Cerebellar cortex (tissue), 1 donor: ENCODE measurements at regions not wholly inside any gene's neighbourhood (a gene's known extent, or its start where the extent isn't known, plus 50 kb on each side); places are given as distances from the start of the nearest gene placed in this dataset.
A peak's percentile ranks its signal among the peaks of the same experiment; 100 is the strongest.

Experiments
- DNase-seq: peaks from one replicate; pipeline ENCODE4 v3.0.0-alpha.2; 2015; ENCODE audit warnings: low spot score

DNA sequence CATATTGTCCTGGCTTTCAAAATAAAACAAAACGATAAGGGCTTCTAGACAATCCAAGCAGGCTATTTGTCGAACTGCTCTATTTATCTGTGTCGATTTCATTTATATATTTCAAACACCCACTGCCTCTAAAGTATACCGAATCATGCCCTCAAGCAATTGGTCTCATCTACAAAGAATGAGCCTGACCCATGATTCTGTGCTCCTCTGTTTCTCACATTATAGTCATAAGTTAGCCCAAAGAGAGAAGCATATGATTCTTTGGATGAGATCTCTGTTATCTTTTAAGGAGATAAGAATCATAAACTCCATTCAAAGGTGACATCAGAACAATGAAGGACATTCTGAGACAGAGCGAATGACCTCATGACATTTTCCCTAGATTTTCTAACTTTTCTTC lies 191.1 kb downstream of the MAP2K6 start:
- DNase-seq, result no peak

DNA sequence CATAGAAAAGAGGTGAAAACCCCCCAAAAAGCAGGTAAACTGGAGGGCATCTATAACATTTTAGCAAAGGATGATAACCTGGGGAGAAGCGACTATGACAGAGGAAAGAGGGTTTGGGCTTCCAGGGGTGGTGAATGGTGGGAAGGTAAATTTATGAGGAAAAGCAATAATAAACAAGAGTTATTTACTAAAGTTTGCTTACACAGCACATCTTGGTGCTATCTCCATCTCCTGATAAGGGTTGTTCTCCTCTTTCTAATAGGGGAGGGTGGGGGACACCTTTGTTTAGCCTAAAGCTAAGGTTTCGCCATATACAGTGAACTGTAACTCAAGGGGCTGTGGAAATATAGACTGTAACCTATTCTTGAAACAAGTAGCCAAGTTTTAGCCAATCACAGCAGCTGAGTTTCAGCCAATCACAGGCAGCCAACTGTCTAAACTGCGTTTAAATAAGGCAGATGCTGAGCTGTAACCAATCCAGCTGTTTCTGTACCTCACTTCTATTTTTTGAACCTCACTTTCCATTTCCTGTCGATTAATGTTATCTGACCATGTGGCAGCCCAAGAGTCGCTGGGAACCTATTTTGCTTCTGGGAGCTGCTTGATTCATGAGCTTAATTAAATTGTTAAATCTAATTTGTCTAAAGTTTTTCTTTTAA lies 191.8 kb downstream of the MAP2K6 start:
- DNase-seq, result peak; percentile 82

GRCh38 chr17:69607162-69607834 lies 192.8 kb downstream of the MAP2K6 start:
- peak; percentile 86 for DNase-seq

DNA sequence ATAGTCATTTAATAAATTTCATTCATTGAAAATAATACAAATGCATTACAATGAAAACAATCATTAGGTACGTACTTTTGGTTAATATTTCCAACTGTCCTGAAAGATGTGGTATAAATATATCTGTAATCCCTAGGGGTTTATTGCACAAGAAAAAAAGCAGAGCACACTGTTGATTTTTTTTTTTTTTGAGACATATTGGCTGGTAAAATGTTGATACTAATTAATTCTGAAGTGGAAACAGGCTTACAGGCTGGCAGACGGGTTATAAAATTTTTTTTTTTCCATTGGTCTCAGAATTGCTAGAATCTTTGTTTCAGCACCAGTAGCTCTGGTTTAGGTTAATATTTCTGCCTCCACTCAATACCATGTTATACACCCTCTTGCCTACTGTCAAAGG lies 193.6 kb downstream of the MAP2K6 start:
- DNase-seq, result no peak

- no peak for DNase-seq
Measured at GRCh38 chr17:69608808-69609472, 194.4 kb downstream of the MAP2K6 start.

- peak; percentile 58 for DNase-seq
Measured at GRCh38 chr17:69609473-69610305, 195.2 kb downstream of the MAP2K6 start.

- no peak for DNase-seq
Measured at GRCh38 chr17:69620363-69620762, 205.9 kb downstream of the MAP2K6 start.

DNA sequence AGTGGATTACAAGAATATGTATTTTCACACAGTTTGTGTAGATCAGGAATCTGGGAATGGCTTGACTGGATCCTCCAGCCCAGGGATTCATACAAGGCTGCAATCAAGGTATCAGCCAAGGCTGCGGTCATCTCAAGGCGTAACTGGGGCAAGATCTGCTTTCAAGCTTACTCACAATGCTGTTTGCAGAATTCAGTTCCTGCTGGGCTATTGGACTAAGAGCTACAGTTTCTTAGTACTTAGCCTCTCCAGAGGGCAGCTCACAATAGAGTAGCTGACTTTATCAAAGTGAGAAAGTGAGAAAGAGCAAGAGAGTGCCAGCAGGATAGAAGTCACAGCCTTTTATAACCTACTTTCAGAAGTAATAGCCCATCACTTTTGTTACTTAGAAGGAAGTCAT lies 211.0 kb downstream of the MAP2K6 start:
- DNase-seq, result no peak

DNA sequence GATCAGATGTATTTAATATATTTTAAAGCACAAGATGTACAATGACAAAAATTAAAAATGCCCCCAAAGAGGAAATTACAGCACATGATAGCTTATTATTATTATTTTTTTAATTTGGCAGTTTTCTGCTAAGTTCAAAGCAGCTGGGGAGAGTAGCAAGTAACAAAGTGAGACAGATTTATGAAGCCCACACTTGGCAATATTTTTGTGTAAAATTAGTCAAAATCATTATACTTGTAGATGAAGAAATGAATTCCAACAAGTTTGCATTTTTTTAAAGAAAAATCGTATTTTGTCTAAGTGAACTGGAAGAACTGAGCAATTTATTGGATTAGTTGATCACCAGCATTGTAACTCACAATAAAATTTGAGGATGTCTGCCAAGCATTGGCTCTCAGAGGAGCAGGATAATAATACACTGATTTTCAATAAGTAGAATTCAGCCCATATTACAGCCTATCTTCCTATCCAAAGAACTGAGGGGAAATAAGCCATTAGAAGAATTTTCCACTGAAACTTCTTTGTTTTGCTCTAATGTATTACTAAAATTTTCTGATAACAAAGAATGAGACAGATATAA lies 215.6 kb downstream of the MAP2K6 start:
- no peak for DNase-seq

DNA sequence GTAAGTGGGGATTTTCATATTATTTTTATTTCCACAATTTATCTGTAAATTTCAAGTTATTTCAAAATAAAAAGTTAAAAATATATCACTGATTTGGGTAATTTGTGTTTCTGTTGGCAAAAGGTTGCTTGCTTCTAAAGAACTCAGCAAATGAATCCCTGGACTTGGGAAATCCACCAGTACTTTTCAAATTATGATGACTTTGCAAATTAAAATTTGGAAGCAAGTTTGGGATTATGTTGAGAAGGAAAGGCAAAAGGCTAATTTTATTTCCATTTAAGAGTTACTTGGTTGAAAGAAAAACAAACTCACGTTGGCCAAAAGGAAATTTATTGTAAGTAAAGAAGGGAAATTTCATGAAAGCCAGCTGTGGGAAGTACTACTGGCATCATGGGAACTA lies 220.3 kb downstream of the MAP2K6 start:
- no peak for DNase-seq

DNA sequence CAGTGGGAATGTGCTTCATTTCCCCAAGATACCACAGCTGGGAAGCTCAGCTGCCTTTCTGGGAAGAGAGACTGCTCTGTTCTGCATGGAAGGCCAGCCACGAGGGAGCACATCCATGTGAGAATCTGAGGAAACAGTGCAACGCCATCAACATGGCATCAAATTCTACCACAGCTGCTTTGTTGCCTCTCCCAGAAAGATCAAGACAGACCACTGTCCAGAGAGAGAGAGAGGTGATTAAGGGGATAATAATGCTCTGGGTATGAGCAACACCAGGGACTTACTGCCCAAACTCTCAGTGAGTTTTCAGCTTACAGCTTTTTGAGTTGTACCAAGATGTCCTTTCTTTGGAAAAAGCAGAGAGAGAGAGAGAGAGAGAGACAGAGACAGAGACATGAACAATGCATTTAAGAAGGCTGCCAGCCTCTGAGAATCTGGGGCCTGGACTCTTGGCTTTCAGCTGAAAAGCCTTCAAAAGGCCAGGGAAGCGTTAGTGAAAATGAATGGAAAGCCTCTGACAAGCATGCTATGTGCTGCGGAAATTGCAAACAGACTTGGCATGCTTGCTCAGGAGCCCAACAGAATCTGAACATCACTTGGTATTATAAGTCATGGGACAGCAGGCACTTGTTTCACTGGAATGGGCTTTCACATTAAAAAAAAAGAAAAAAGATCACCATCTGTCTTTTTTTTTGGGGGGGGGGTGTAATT lies 223.1 kb downstream of the MAP2K6 start:
- DNase-seq, result peak; percentile 10

DNA sequence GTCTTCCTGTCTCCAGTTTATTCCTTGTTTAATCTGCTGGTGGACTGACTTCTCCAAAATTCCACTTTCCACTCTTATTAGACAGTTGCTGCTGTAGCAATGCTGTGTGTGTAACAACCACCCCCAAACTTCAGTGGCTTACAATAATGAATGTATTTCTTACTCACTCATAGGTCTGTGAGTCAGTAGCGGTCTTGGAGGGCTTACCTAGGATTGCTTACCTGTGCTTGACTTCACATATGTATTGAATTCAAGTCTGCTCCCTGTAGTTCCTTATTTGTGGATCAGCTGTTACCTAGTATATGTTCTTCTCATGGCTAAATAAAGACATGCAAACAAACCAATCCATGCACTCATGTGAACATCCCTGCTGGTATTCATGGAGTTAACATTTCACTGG lies 224.6 kb downstream of the MAP2K6 start:
- no peak for DNase-seq

- DNase-seq, result no peak
Measured at GRCh38 chr17:69640073-69640472, 225.6 kb downstream of the MAP2K6 start.

- DNase-seq, result no peak
Measured at GRCh38 chr17:69643686-69644085, 229.2 kb downstream of the MAP2K6 start.

DNA sequence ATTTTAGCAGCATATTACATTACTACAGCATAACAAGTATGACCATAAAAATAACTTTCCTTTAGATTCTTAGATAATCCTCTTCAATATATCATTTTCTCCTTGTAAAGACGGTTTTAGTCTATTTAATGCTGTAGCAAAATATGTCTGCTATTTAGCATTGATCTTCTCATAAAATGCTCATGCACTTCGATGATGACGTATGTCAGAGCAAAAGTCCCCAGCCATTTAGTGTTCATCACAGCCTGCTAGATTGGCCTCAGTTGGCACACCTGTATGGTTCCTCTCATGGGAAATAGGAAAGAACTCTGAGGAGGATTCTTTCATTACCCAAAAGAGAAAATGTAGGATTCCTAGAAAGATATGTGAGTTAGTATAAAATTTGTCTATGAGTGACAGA lies 232.2 kb downstream of the MAP2K6 start:
- DNase-seq, result no peak

DNA sequence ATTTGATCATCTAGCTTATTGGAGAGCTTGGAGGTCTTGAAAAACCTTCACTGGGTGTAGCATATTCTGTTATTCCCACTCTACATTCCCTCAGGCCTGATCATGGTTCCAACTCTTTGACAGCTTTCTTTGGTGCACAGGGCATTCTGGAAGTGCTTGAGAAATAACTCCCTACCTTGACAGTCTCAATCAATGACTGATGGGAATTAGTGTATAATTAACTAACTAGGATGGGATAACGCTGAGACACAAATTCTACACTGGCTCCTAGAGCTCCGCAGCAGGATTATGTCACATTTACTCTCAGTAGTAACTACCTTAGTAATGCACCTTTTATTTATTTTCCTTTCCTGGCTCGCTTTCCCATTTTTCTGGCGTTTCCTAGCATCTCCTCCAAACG lies 236.4 kb downstream of the MAP2K6 start:
- no peak for DNase-seq

GRCh38 chr17:69651921-69652320 lies 237.4 kb downstream of the MAP2K6 start:
- no peak for DNase-seq

DNA sequence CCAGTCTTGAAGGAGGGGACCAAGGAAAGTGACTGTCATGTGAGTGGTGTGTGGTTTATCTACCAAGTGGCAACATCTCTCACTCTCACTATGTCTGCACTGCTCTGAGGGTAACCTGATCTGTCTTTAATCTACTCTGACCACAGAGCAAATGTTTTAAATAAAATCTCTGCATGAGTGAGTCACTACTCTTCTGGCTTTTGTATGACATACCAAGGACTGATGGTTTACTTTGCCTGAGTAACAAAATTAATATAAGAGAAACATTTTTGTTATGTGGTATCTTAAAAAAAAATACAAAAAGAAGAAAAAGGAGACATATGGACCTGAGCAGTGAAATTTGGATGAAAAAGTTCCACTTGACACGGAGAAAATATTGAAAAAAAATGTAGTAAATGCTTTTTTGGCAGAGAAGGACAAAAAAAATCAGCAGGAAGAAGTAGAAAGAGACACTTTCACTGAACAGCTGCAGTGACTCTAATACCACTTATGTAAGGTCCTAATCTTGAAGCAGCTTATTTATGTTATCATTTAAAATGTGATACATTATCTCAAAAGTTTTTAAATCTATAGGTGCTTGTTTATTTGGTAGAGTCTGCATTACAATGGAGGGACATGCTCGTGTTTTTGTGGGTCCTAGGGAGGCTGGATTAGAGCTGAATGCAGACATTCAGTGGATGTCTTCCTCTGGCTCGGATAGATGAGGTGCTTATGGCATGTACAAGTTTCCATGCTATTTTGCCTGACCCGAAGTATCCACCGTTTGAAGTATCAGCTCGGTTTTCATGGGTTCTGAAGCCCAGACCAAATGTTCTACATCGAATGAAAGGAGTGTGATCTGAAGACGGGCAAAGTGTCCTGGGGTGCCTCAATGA lies 240.7 kb downstream of the MAP2K6 start:
- no peak for DNase-seq

DNA sequence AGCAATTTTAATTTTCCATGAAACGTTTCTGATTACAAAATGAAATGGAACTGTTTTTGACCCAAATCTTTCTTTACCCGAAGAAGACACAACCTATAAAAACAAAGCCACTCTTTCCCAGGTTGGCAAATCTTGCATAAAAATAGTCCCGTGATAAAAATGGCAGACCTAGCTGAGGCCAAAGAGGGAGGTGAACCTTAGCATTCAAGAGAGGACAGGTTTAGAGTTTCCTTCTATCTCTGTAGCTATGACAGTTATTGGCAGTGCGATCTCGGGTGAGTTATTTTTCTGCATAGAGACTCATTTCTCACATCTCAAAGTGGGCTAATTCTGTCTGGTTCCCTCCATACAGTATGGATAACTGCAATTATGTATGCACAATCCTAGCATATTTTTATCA lies 241.4 kb downstream of the MAP2K6 start:
- no peak for DNase-seq

DNA sequence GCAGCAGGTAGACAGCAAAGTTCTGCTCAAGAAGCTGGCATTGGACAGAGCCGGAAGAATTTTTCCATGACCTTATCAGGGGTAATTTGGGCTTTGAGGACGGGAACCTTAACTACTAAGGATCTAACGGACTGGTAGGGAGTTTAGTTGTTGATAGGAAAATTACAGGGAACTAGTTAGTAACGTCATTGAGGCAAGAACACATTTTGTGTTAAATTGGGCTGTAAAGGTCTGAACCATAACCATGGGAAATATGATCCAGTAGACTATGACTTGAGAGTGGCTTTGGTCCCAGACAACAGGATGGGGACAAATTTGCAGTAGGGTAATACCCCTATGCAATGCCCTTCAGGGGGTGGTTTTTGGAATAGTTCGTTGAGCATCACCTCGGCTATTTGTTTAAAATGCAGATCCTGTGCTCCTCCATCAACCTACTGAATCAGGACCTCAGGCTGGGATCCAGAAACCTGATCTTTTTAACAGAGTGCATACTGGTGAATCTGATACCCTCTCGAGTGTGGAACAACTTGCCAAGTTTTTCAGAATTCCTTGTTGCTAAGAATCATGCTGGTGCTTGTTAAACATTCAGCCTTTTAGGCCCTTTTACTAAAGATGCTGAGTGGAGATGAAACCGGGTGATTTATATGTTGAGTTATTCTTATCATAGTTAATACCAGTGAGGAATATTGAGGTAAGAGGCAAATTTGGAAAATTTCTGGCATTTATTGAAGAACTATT lies 255.1 kb downstream of the MAP2K6 start:
- no peak for DNase-seq
